Stomach smooth muscle (tissue), 2 donors: ENCODE measurements at regions not wholly inside any gene's neighbourhood (a gene's known extent, or its start where the extent isn't known, plus 50 kb on each side); places are given as distances from the start of the nearest gene placed in this dataset.
A peak's percentile ranks its signal among the peaks of the same experiment; 100 is the strongest.

ENCODE experiments used
- H3K27ac ChIP-seq: one replicate; pipeline ENCODE4 v1.7.0; 2013; ENCODE audit warnings: mild to moderate bottlenecking, low read length, inconsistent platforms
- H3K27me3 ChIP-seq, 2 donors: one replicate each; pipeline ENCODE4 v1.7.0; 2013; ENCODE audit warnings: low read length in 2 of 2; ENCODE audit not compliant: insufficient read depth in 2 of 2, control insufficient read depth in 1 of 2
- H3K36me3 ChIP-seq, 2 donors: one replicate each; pipeline ENCODE4 v1.7.0; 2013; ENCODE audit warnings: low read length in 2 of 2; ENCODE audit not compliant: control insufficient read depth in 2 of 2, insufficient read depth in 2 of 2
- H3K4me1 ChIP-seq: one replicate; pipeline ENCODE4 v1.7.0; 2013; ENCODE audit warnings: low read length; ENCODE audit not compliant: control insufficient read depth, insufficient read depth
- H3K4me3 ChIP-seq, 2 donors: one replicate each; pipeline ENCODE4 v1.7.0; 2013; ENCODE audit warnings: low read length in 2 of 2
- H3K9ac ChIP-seq, 2 donors: one replicate each; pipeline ENCODE4 v1.7.0; 2013; ENCODE audit warnings: low read length in 2 of 2, mild to moderate bottlenecking in 1 of 2
- H3K9me3 ChIP-seq, 2 donors: one replicate each; pipeline ENCODE4 v1.7.0; 2013; ENCODE audit warnings: low read length in 2 of 2; ENCODE audit not compliant: control insufficient read depth in 2 of 2
- donor health status: healthy.
- donor health status: Pancreatic carcinoma.

- Histone ChIP-seq H3K9me3 (no peaks in the 10 kb centered on the region), H3K27ac (no peak overlapping the region), H3K27me3 (no peaks in the 10 kb centered on the region), H3K4me3 (no peak overlapping the region), H3K9ac (no peak overlapping the region), H3K4me1 (no peaks in the 10 kb centered on the region), H3K36me3 (no peaks in the 10 kb centered on the region)
Measured at GRCh38 chr2:163370169-163370886, 365.5 kb downstream of the FIGN start.

GRCh38 chr2:163369111-163369510 lies 366.7 kb downstream of the FIGN start:
- Histone ChIP-seq H3K9ac (no peak overlapping the region), H3K36me3 (no peaks in the 10 kb centered on the region), H3K9me3 (no peaks in the 10 kb centered on the region), H3K4me3 (no peak overlapping the region), H3K27me3 (no peaks in the 10 kb centered on the region), H3K4me1 (no peaks in the 10 kb centered on the region), H3K27ac (no peak overlapping the region)

- Histone ChIP-seq H3K27me3 (no peaks in the 10 kb centered on the region), H3K4me3 (no peak overlapping the region), H3K36me3 (no peaks in the 10 kb centered on the region), H3K4me1 (no peaks in the 10 kb centered on the region), H3K9ac (no peak overlapping the region), H3K9me3 (no peaks in the 10 kb centered on the region), H3K27ac (no peak overlapping the region)
Measured at GRCh38 chr2:163368655-163369054, 367.2 kb downstream of the FIGN start.

- H3K4me3 ChIP-seq, result no peak overlapping the region
- H3K36me3 ChIP-seq, result no peaks in the 10 kb centered on the region
- H3K9me3 ChIP-seq, result no peaks in the 10 kb centered on the region
- H3K27ac ChIP-seq, result no peak overlapping the region
- no peak overlapping the region for H3K9ac ChIP-seq
- H3K4me1 ChIP-seq, result no peaks in the 10 kb centered on the region
- no peaks in the 10 kb centered on the region for H3K27me3 ChIP-seq
Measured at GRCh38 chr2:163367825-163368582, 367.8 kb downstream of the FIGN start.

GRCh38 chr2:163364736-163365135 lies 371.1 kb downstream of the FIGN start:
- no peak overlapping the region for H3K27ac ChIP-seq
- no peak overlapping the region for H3K9ac ChIP-seq
- H3K4me1 ChIP-seq, result no peaks in the 10 kb centered on the region
- H3K9me3 ChIP-seq, result no peaks in the 10 kb centered on the region
- H3K27me3 ChIP-seq, result no peaks in the 10 kb centered on the region
- no peaks in the 10 kb centered on the region for H3K36me3 ChIP-seq
- H3K4me3 ChIP-seq, result no peak overlapping the region

- Histone ChIP-seq H3K36me3 (no peaks in the 10 kb centered on the region), H3K9me3 (no peaks in the 10 kb centered on the region), H3K27me3 (no peaks in the 10 kb centered on the region), H3K9ac (no peak overlapping the region), H3K4me1 (no peaks in the 10 kb centered on the region), H3K4me3 (no peak overlapping the region), H3K27ac (no peak overlapping the region)
Measured at GRCh38 chr2:163353551-163353950, 382.3 kb downstream of the FIGN start.

- no peak overlapping the region for H3K4me3 ChIP-seq
- H3K27me3 ChIP-seq, result no peaks in the 10 kb centered on the region
- no peak overlapping the region for H3K27ac ChIP-seq
- no peaks in the 10 kb centered on the region for H3K4me1 ChIP-seq
- no peaks in the 10 kb centered on the region for H3K9me3 ChIP-seq
- no peaks in the 10 kb centered on the region for H3K36me3 ChIP-seq
- no peak overlapping the region for H3K9ac ChIP-seq
Measured at GRCh38 chr2:163351966-163352365, 383.8 kb downstream of the FIGN start.

- Histone ChIP-seq H3K36me3 (no peaks in the 10 kb centered on the region), H3K4me3 (no peak overlapping the region), H3K4me1 (no peaks in the 10 kb centered on the region), H3K27ac (no peak overlapping the region), H3K9me3 (no peaks in the 10 kb centered on the region), H3K9ac (no peak overlapping the region), H3K27me3 (no peaks in the 10 kb centered on the region)
Measured at GRCh38 chr2:163351143-163351542, 384.7 kb downstream of the FIGN start.

GRCh38 chr2:163348857-163349380 lies 386.9 kb downstream of the FIGN start:
- peak overlapping the region; percentile 63 to 73 for H3K4me3 ChIP-seq
- no peaks in the 10 kb centered on the region for H3K36me3 ChIP-seq
- peak overlapping the region; percentile 63 for H3K9ac ChIP-seq
- H3K9me3 ChIP-seq, result no peaks in the 10 kb centered on the region
- H3K4me1 ChIP-seq, result no peaks in the 10 kb centered on the region
- peak overlapping the region; percentile 75 for H3K27ac ChIP-seq
- no peaks in the 10 kb centered on the region for H3K27me3 ChIP-seq

- Histone ChIP-seq H3K27ac (peak overlapping the region; percentile 75), H3K36me3 (no peaks in the 10 kb centered on the region), H3K9ac (peak overlapping the region; percentile 63), H3K9me3 (no peaks in the 10 kb centered on the region), H3K4me1 (no peaks in the 10 kb centered on the region), H3K4me3 (peak overlapping the region; percentile 63 to 73), H3K27me3 (no peaks in the 10 kb centered on the region)
Measured at GRCh38 chr2:163347982-163348856, 387.6 kb downstream of the FIGN start.
